ENCODE measurements at regions not wholly inside any gene's neighbourhood (a gene's known extent, or its start where the extent isn't known, plus 50 kb on each side); places are given as distances from the start of the nearest gene placed in this dataset.

- no peak for DNase-seq
Measured at GRCh38 chr2:5921081-5921642, 229.0 kb downstream of the SOX11 start.

DNA sequence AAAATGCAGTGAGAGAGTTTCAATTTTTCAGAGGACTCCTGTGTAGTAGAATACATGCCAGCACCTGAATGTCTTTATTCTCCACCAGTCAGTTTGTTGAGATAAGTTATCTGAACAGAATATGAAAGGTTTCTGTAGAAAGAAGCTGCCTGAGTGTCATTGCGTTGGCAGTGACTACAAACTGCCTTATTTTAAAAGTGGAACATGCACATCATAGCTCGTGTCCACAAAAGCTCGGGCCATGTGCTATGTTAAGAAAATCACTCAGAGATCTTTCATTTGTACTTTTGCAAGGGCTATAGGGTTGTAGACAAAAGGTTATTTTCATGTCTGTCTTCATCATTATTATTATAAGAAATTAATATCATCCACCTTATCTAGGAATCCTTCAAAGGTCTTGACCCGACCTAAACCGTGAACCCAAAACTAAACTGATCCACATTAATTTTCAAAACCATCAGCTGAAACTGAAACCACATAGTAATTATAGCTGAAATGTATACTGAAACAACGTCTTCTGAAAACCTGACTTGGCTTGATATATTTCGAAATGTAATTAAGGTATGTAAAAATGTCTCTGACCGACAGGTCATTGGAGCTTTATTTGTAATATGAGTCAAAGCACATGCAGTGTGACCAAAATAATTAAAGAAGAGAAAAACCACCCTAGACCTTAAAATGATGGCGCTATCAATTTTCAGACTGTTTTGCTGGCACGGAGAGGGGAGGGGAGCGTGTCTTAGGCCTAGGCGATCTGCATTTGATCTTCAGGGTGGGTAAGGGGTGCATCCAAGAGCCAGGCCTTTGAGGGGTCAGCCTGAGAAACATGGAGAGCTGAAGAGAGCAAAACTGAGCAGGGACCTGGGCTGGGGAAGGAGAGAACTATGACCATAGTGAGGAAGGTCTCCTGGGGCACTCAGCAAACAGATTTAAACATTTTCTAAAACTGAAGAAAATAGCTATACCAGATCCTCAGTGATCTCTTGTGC is 232.1 kb downstream of the SOX11 start:
- DNase-seq = no peak

- DNase-seq = no peak
Measured at GRCh38 chr2:5925604-5926003, 233.4 kb downstream of the SOX11 start.

DNA sequence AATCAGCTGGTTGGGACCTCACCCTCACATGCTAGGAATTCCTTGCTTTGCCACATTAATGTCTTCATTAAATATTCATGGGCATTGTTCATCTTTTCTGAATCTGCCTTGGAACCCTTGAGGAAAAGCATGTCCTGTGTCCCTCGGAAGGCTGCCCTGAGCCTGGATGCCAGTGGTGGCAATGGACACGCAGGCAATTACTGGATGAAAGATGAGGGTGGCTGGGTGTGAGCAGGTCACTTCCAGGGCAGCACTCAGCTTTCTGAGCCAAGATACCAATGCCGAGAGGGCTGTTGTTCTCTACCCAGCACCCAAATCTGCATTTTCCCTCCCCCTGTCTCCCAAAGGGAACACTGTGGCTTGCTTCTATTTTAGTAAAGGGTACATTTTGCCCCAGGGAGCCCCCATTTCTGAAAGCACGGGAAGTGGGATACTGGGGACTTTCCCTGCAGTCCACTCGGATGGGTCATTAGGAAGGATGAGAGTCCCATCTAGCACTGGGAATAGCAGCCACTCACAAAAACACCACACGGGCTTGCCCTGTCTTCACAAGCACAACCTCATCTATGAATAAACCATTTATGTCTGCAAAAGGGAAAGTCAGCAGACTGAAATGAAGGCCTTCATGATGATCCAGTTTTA is 234.8 kb downstream of the SOX11 start:
- DNase-seq = no peak

- DNase-seq = no peak
Measured at GRCh38 chr2:5932556-5933469, 240.6 kb downstream of the SOX11 start.

GRCh38 chr2:5933669-5934068 is 241.5 kb downstream of the SOX11 start:
- no peak for DNase-seq

- no peak for DNase-seq
Measured at GRCh38 chr2:5937321-5937720, 245.1 kb downstream of the SOX11 start.

- DNase-seq = no peak
Measured at GRCh38 chr2:5937851-5938565, 245.8 kb downstream of the SOX11 start.

DNA sequence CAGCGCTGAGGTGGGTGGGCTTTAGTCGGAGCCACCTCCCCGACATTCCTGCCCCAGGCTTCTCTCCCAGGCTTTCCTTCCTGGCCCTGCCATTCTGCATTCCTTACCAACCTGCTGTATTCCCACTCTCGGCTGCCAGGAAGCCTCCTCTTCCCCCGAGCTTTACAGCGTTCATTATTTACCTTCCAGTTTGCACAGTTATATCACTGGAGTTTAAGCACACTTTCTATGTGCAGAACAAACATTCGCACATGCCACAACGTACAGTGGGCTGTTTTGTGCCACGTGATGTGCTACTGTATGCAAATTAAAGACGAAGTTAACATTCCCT is 246.3 kb downstream of the SOX11 start:
- no peak for DNase-seq

DNA sequence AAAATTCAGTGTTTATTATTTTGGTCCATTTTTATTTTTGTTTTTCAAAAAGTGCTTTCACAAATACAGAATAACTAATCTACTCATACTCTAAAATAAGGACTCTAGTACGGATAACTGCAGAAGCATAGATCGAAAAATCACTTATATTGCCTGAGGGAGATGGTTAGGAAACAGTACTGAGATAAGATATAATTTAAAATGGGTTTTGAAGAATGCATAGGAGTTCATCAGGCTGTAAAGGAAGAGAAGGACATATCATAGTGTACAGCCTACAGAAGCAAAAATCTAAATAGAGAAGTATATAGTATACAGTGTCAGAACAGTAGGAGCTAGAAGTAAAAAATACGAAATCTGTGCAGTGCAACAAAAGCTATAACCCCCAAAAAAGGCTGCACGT is 247.4 kb downstream of the SOX11 start:
- DNase-seq = no peak

- DNase-seq = no peak
Measured at GRCh38 chr2:5940596-5941535, 248.7 kb downstream of the SOX11 start.

- DNase-seq = no peak
Measured at GRCh38 chr2:5942204-5942603, 250.0 kb downstream of the SOX11 start.

DNA sequence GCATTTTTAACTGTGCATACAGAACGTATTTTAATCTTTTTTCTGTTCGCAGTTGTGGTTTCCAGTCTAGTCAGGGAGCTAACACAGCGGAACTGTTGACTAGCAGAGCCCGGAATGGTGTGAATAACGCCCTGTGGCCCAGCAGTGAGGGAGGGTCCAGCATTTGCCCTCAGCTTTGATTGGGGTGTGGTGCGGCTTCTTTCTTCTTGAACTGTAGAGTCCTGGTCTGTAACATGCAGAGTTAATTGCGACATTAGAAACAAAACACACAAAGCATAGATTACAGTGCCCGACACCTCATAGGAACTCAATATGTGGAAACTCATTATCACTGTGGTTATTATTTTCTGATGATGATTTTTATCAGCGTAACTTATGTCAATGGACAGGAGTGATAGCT is 253.6 kb downstream of the SOX11 start:
- DNase-seq = no peak

GRCh38 chr2:5946225-5947115 is 254.3 kb downstream of the SOX11 start:
- no peak for DNase-seq

GRCh38 chr2:5950736-5951135 is 258.6 kb downstream of the SOX11 start:
- no peak for DNase-seq

- no peak for DNase-seq
Measured at GRCh38 chr2:5951471-5951870, 259.3 kb downstream of the SOX11 start.

DNA sequence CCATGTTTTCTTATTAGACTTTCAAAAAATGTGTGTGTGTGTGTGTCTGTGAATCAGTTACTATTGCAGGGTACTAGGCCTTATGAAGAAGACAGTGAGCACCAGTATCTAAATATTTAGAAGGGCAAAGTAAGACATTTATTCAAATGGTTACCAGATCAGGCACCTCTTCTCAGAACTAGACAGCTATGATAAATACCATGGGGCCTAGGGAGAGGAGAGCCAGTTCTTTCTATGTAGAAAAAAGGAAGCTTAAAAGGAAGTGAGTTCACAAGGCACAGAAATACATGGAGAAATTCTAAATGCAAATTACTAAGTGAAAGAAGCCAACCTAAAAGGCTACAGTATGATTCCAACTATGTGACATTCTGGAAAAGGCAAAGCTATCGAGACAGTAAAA is 261.3 kb downstream of the SOX11 start:
- no peak for DNase-seq

DNA sequence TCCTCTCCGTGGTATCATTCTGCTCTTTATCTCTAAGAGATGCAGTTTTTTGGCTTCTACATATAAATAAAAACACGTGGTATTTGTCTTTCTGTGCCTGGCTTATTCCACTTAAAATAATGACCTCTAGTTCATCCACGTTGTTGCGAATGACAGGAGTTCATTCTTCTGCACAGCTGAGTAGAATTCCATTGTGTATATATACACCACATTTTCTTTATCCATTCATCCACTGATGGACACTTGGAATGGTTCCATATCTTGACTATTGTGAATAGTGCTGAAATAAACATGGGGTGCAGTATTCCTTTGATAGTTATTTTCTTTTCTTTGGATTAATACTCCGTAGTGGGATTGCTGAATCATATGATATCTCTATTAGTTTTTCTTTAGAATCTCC is 262.3 kb downstream of the SOX11 start:
- no peak for DNase-seq

DNA sequence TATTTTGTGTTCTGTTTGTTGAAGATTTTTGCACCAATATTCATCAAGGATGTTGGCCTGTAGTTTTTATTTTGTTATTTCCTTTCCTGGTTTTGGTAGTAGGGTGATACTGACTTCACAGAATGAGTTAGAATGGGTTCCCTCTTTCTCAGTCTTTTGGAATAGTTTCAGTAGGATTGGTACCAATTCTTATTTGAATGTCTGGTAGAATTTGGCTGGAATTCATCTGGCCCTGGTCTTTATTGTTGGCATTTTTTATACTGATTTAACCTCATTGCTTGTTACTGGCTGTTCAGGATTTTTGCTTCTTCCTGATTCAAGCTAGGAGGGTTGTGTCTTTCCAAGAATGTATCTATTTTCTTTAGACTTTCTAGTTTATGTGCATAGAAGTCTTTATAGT is 263.7 kb downstream of the SOX11 start:
- no peak for DNase-seq
